Karpas-422 (cell line): ENCODE measurements at regions not wholly inside any gene's neighbourhood (a gene's known extent, or its start where the extent isn't known, plus 50 kb on each side); places are given as distances from the start of the nearest gene placed in this dataset.

ENCODE experiments used
- DNase-seq: peaks from one replicate; pipeline ENCODE4 v3.0.0-alpha.2; 2015
- H2AFZ ChIP-seq: fragments of 200-600 bp; sonication (generic); 2 replicates; pipeline ENCODE4 v1.6.1; 2014; ENCODE audit warnings: antibody characterized with exemption, low read length, mixed read lengths
- H3K27ac ChIP-seq: fragments of 200-600 bp; sonication (generic); 2 replicates; pipeline ENCODE4 v1.5.1; 2014; ENCODE audit warnings: mild to moderate bottlenecking, low read length, moderate library complexity
- H3K27me3 ChIP-seq: fragments of 200-600 bp; sonication (generic); 2 replicates; pipeline ENCODE4 v1.6.1; 2014; ENCODE audit warnings: low read length, mixed read lengths
- H3K36me3 ChIP-seq: fragments of 200-600 bp; sonication (generic); 2 replicates; pipeline ENCODE4 v1.6.1; 2014; ENCODE audit warnings: low read length, mixed read lengths; ENCODE audit not compliant: insufficient read depth
- H3K4me1 ChIP-seq: fragments of 200-600 bp; sonication (generic); 2 replicates; pipeline ENCODE4 v1.6.1; 2014; ENCODE audit warnings: mild to moderate bottlenecking, low read length, mixed read lengths
- H3K4me2 ChIP-seq: fragments of 200-600 bp; sonication (generic); 2 replicates; pipeline ENCODE4 v1.6.1; 2014; ENCODE audit warnings: low read length, low read depth, mild to moderate bottlenecking; ENCODE audit not compliant: poor library complexity, severe bottlenecking
- H3K4me3 ChIP-seq: fragments of 200-600 bp; sonication (generic); 2 replicates; pipeline ENCODE4 v1.5.1; 2014; ENCODE audit warnings: mild to moderate bottlenecking, antibody characterized with exemption, low read length, mixed read lengths
- H3K79me2 ChIP-seq: fragments of 200-600 bp; sonication (generic); 2 replicates; pipeline ENCODE4 v1.6.1; 2014; ENCODE audit warnings: mild to moderate bottlenecking, low read length, mixed read lengths
- H3K9ac ChIP-seq: fragments of 200-600 bp; sonication (generic); 2 replicates; pipeline ENCODE4 v1.6.0; 2014; ENCODE audit warnings: low read length
- H3K9me2 ChIP-seq: fragments of 200-600 bp; sonication (generic), shearing (Covaris generic); replicated peaks from 2 replicates; pipeline ENCODE4 v1.6.0; 2014; ENCODE audit warnings: mild to moderate bottlenecking, low read length, moderate library complexity; ENCODE audit not compliant: insufficient read depth
- H3K9me3 ChIP-seq: fragments of 300-700, 200-600 bp; sonication (generic); 2 replicates; pipeline ENCODE4 v1.6.1; 2014; ENCODE audit warnings: low read length, mixed read lengths
- H4K20me1 ChIP-seq: fragments of 200-600 bp; sonication (generic); 2 replicates; pipeline ENCODE4 v1.6.1; 2014; ENCODE audit warnings: mild to moderate bottlenecking, antibody characterized with exemption, low read length, low read depth; ENCODE audit not compliant: insufficient read depth

DNA sequence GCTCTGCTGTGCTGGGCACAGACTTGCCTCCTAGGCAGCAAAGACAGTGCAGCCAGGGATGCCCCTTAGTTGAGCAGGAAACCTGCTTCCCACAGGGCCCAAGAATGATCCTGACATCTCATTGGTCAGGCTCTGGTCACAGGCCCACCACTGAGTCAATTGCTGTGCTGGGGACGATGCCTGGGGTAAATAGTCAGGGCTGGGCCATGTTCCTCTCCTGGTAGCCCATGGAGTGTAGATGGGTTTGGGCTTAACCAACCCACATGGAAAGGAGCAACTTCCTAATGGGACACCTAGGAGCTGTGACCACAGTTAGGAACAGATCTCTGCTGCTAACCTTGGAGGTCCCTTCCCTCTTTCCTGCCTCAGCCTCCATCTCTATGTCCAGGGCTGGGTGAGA is 212.5 kb upstream of the ZNF536 start:
- peak overlapping the region; percentile 37; the same call in 1 of the 2 replicates for H2AFZ ChIP-seq
- H3K9me2 ChIP-seq = no peaks in the 10 kb centered on the region
- peak overlapping the region; percentile 97 for H3K27ac ChIP-seq
- no peaks in the 10 kb centered on the region for H3K27me3 ChIP-seq
- DNase-seq = no peak
- H3K4me3 ChIP-seq = peak overlapping the region; percentile 42
- no peaks in the 10 kb centered on the region for H4K20me1 ChIP-seq
- H3K4me1 ChIP-seq = peaks cover 87% of the 10 kb centered on the region
- H3K9ac ChIP-seq = peak overlapping the region; percentile 71
- H3K36me3 ChIP-seq = no peaks in the 10 kb centered on the region; the same call in 1 of the 2 replicates
- H3K79me2 ChIP-seq = no peaks in the 10 kb centered on the region
- H3K9me3 ChIP-seq = no peaks in the 10 kb centered on the region
- H3K4me2 ChIP-seq = peak overlapping the region; percentile 61

- Histone ChIP-seq H3K27me3 (no peaks in the 10 kb centered on the region), H3K4me3 (peak overlapping the region; percentile 42; the same call in 1 of the 2 replicates), H3K9ac (peak overlapping the region; percentile 71), H3K79me2 (no peaks in the 10 kb centered on the region), H3K9me2 (no peaks in the 10 kb centered on the region), H3K4me1 (peaks cover 79% of the 10 kb centered on the region), H2AFZ (peak overlapping the region; percentile 37), H3K36me3 (no peaks in the 10 kb centered on the region; the same call in 1 of the 2 replicates), H4K20me1 (no peaks in the 10 kb centered on the region), H3K4me2 (peak overlapping the region; percentile 61), H3K27ac (peak overlapping the region; percentile 97), H3K9me3 (no peaks in the 10 kb centered on the region)
- DNase-seq = peak; percentile 73
Measured at GRCh38 chr19:30160426-30160825, 211.8 kb upstream of the ZNF536 start.

DNA sequence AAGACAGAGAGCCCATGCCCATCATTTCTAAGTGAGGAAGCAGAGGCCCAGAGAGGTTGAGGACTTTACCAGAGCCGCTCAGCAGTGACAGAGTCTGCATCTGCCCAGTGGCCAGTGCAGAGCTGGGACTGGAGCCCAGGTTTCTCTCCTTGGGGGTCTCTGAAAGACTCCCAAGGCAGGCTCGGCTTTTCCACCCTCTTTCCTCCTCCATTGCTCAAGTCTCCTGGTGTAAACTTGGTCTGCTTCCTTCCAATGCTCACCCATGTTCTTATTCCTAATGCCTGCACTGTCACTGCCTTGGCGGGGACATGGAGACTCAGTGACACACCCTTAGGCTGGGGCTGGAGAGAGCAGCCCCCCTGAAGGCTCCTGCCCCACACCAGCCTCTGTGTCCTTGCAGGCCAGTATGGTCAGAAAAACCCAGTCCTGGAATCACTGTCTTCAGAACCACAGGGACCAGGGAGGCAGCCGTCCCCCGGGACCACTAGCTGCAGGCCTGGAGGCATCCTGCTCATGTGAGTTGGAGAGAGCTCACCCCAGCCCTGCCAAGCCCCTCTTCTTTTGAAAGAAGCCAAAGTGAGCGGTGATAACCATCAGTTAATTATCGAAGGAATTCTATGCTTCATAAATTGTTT is 211.0 kb upstream of the ZNF536 start:
- Histone ChIP-seq H4K20me1 (no peaks in the 10 kb centered on the region), H3K4me1 (peaks cover 72% of the 10 kb centered on the region), H3K9me2 (no peaks in the 10 kb centered on the region), H3K9me3 (no peaks in the 10 kb centered on the region), H3K27me3 (no peaks in the 10 kb centered on the region), H3K4me2 (peak overlapping the region; percentile 61), H2AFZ (no peak overlapping the region), H3K36me3 (no peaks in the 10 kb centered on the region; the same call in 1 of the 2 replicates), H3K4me3 (peak overlapping the region; percentile 42; the same call in 1 of the 2 replicates), H3K27ac (peak overlapping the region; percentile 97), H3K79me2 (no peaks in the 10 kb centered on the region), H3K9ac (peak overlapping the region; percentile 71)
- no peak for DNase-seq

DNA sequence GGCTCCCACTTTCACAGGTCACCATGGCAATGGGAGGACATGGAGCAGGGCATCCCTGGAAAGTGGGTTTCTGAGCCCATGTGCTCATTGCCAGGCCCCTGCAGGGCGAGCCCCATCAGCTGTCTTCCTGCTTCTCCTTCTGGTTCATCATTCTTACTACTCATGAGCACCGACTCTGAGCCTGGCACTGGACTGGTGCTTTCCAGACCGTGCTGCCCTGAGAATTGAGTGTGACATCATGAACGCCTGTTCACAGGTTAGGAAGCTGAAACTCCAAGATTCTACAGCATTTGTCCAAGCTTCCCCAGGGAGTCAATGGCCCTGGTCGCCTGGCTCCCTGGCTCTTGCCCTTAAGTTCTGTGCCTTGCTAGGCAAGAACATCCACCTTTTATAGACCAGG is 210.4 kb upstream of the ZNF536 start:
- Histone ChIP-seq H3K79me2 (no peaks in the 10 kb centered on the region), H2AFZ (no peak overlapping the region), H3K27ac (no peak overlapping the region), H3K4me2 (peak overlapping the region; percentile 61), H3K4me1 (peaks cover 66% of the 10 kb centered on the region), H3K27me3 (no peaks in the 10 kb centered on the region), H4K20me1 (no peaks in the 10 kb centered on the region), H3K9me3 (no peaks in the 10 kb centered on the region), H3K9ac (peak overlapping the region; percentile 71; the same call in 1 of the 2 replicates), H3K4me3 (no peak overlapping the region), H3K9me2 (no peaks in the 10 kb centered on the region), H3K36me3 (no peaks in the 10 kb centered on the region; the same call in 1 of the 2 replicates)
- DNase-seq = peak; percentile 44

GRCh38 chr19:30162718-30163117 is 209.5 kb upstream of the ZNF536 start:
- Histone ChIP-seq H3K9me3 (no peaks in the 10 kb centered on the region), H3K9me2 (no peaks in the 10 kb centered on the region), H3K27ac (no peak overlapping the region), H3K79me2 (no peaks in the 10 kb centered on the region), H3K4me1 (peaks cover 57% of the 10 kb centered on the region), H3K9ac (no peak overlapping the region), H3K4me2 (no peak overlapping the region), H3K4me3 (no peak overlapping the region), H4K20me1 (no peaks in the 10 kb centered on the region), H2AFZ (no peak overlapping the region), H3K36me3 (no peaks in the 10 kb centered on the region; the same call in 1 of the 2 replicates), H3K27me3 (no peaks in the 10 kb centered on the region)
- DNase-seq = no peak

GRCh38 chr19:30163663-30164062 is 208.5 kb upstream of the ZNF536 start:
- Histone ChIP-seq H4K20me1 (no peaks in the 10 kb centered on the region), H3K9me2 (no peaks in the 10 kb centered on the region), H3K4me2 (peak overlapping the region; percentile 18), H2AFZ (no peak overlapping the region), H3K27me3 (no peaks in the 10 kb centered on the region), H3K4me1 (peaks cover 47% of the 10 kb centered on the region), H3K36me3 (no peaks in the 10 kb centered on the region; the same call in 1 of the 2 replicates), H3K79me2 (no peaks in the 10 kb centered on the region), H3K4me3 (no peak overlapping the region), H3K9ac (peak overlapping the region; percentile 9; the same call in 1 of the 2 replicates), H3K9me3 (no peaks in the 10 kb centered on the region), H3K27ac (peak overlapping the region; percentile 2; the same call in 1 of the 2 replicates)
- DNase-seq = peak; percentile 73

DNA sequence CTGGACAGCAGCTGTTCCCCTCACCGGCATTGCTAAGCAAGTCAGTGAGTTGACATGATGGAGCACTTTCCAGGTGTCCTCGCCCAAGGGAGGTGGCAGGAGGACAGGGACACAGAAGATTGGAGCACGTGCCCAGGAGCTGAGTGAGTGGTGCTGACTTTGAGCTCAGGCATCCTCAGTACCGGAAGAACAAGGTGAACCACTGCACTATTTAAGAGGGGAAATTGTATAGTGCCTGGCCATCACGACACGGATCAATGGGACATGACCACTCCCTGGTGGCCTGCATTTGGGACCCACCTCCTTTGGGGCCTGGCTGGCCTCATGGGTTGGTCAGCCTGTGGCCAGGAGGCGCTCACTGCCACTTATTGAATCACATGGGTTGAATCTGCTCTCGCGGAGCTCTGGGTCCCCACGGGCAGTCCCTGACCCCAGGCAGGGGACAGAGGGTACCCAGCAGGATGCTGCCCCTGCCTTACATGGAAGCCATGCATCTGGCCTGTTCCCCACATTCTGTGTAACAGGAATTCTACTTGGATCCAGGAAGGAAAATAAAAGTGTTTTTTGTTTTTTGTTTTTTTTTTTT is 206.9 kb upstream of the ZNF536 start:
- Histone ChIP-seq H3K9me3 (no peaks in the 10 kb centered on the region), H3K27ac (no peak overlapping the region), H3K27me3 (no peaks in the 10 kb centered on the region), H3K4me3 (no peak overlapping the region), H3K9ac (no peak overlapping the region), H3K4me1 (peaks cover 30% of the 10 kb centered on the region), H3K9me2 (no peaks in the 10 kb centered on the region), H3K4me2 (no peak overlapping the region), H3K79me2 (no peaks in the 10 kb centered on the region), H3K36me3 (no peaks in the 10 kb centered on the region; the same call in 1 of the 2 replicates), H2AFZ (no peak overlapping the region), H4K20me1 (no peaks in the 10 kb centered on the region)
- DNase-seq = peak; percentile 41

DNA sequence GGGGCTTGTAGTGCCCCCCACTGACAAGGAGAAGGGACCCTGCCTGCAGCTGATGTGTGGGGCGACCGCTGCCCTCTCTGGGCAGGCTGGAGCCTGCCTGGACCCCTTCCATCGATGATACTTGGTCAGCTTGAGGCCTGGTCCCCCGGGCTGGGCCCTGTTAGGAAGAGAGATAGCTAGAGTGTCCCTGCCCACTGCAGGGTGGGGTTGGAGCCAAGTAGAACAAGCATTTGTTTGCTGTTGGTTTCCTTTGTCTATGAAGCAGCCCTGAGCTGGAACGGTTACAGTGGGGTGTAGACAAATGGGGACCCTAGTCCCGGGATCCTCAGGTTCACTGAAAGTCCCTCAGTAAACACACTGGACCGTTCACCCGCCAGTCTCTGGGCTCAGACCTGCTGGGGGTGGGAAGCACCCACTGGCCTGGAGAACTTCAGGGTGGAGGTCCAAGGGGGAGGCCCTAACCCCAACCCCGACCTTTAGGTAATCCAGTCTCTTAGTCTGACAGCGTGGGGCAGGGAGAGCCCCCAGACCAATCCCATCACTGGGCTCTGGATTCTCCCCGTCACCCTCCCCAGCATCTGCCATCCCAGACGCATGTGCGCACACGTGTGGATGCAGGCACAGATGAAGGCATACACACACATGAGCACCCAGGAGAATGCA is 204.8 kb upstream of the ZNF536 start:
- Histone ChIP-seq H3K4me2 (no peak overlapping the region), H3K4me3 (no peak overlapping the region), H3K9me3 (no peaks in the 10 kb centered on the region; the same call in 1 of the 2 replicates), H3K27me3 (no peaks in the 10 kb centered on the region), H3K4me1 (peaks cover 19% of the 10 kb centered on the region), H3K36me3 (no peaks in the 10 kb centered on the region; the same call in 1 of the 2 replicates), H3K9me2 (no peaks in the 10 kb centered on the region), H3K27ac (no peak overlapping the region), H3K79me2 (no peaks in the 10 kb centered on the region), H4K20me1 (no peaks in the 10 kb centered on the region), H2AFZ (no peak overlapping the region), H3K9ac (no peak overlapping the region)
- no peak for DNase-seq
